Neuronal stem cell (in vitro differentiated cells): ENCODE measurements at regions not wholly inside any gene's neighbourhood (a gene's known extent, or its start where the extent isn't known, plus 50 kb on each side); places are given as distances from the start of the nearest gene placed in this dataset.

Source experiments
- DNase-seq: peaks from one replicate; pipeline ENCODE4 v3.0.0-alpha.2; 2013; ENCODE audit warnings: low spot score
- H2AFZ ChIP-seq: one replicate; pipeline ENCODE4 v1.6.1; 2013; ENCODE audit warnings: mild to moderate bottlenecking, low read length, inconsistent platforms
- H2AK5ac ChIP-seq: 2 replicates; pipeline ENCODE4 v1.6.1; 2013; ENCODE audit warnings: low read depth, mild to moderate bottlenecking, inconsistent platforms, low read length, moderate library complexity, mixed read lengths
- H2BK120ac ChIP-seq: 2 replicates; pipeline ENCODE4 v1.6.1; 2013; ENCODE audit warnings: low read depth, mild to moderate bottlenecking, inconsistent platforms, low read length, moderate library complexity, mixed read lengths
- H2BK12ac ChIP-seq: one replicate; pipeline ENCODE4 v1.6.1; 2013; ENCODE audit warnings: low read length, inconsistent platforms
- H2BK15ac ChIP-seq: 2 replicates; pipeline ENCODE4 v1.6.1; 2013; ENCODE audit warnings: mild to moderate bottlenecking, low read length, inconsistent platforms, mixed read lengths
- H2BK5ac ChIP-seq: one replicate; pipeline ENCODE4 v1.6.1; 2013; ENCODE audit warnings: inconsistent platforms, mild to moderate bottlenecking, low read length, moderate library complexity
- H3K14ac ChIP-seq: one replicate; pipeline ENCODE4 v1.6.1; 2013; ENCODE audit warnings: low read length, inconsistent platforms
- H3K18ac ChIP-seq: 2 replicates; pipeline ENCODE4 v1.6.1; 2013; ENCODE audit warnings: low read length, inconsistent platforms
- H3K23ac ChIP-seq: 2 replicates; pipeline ENCODE4 v1.6.1; 2013; ENCODE audit warnings: low read depth, mild to moderate bottlenecking, mixed read lengths, low read length, inconsistent platforms; ENCODE audit not compliant: poor library complexity
- H3K27ac ChIP-seq: replicated peaks from 3 replicates; pipeline ENCODE4 v1.5.1; 2013; ENCODE audit warnings: low read length, inconsistent platforms
- H3K27me3 ChIP-seq, 3 experiments: 2 replicates each; pipeline ENCODE4 v1.6.1; 2013; ENCODE audit warnings: low read length in 3 of 3, mild to moderate bottlenecking in 2 of 3, inconsistent platforms in 1 of 3, low read depth in 1 of 3, mixed read lengths in 1 of 3, moderate library complexity in 1 of 3; ENCODE audit not compliant: control insufficient read depth in 3 of 3, insufficient read depth in 3 of 3
- H3K36me3 ChIP-seq, 2 donors: replicated peaks in 1 of 2; 2 replicates each; pipeline ENCODE4 v1.6.1; 2013; ENCODE audit warnings: low read length in 2 of 2; ENCODE audit not compliant: control insufficient read depth in 2 of 2, insufficient read depth in 2 of 2
- H3K4ac ChIP-seq: 2 replicates; pipeline ENCODE4 v1.6.1; 2013; ENCODE audit warnings: inconsistent platforms, mild to moderate bottlenecking, low read length, moderate library complexity
- H3K4me1 ChIP-seq, 2 donors: 1 replicate in 1 of 2; 2 replicates in 1 of 2; pipeline ENCODE4 v1.6.1; 2013; ENCODE audit warnings: low read length in 2 of 2, low read depth in 1 of 2; ENCODE audit not compliant: control insufficient read depth in 2 of 2, insufficient read depth in 1 of 2
- H3K4me2 ChIP-seq: one replicate; pipeline ENCODE4 v1.6.1; 2013; ENCODE audit warnings: mild to moderate bottlenecking, low read length, inconsistent platforms; ENCODE audit not compliant: insufficient read depth, poor library complexity, severe bottlenecking
- H3K4me3 ChIP-seq, 2 donors: 2 replicates each; pipeline ENCODE4 v1.5.1; 2013; ENCODE audit warnings: low read length in 2 of 2, mild to moderate bottlenecking in 2 of 2, inconsistent platforms in 1 of 2, moderate library complexity in 1 of 2
- H3K79me1 ChIP-seq: one replicate; pipeline ENCODE4 v1.6.1; 2013; ENCODE audit warnings: low read depth, mild to moderate bottlenecking, inconsistent platforms, low read length, moderate library complexity
- H3K9ac ChIP-seq: one replicate; pipeline ENCODE4 v1.6.1; 2013; ENCODE audit warnings: mild to moderate bottlenecking, low read depth, low read length, inconsistent platforms; ENCODE audit not compliant: poor library complexity
- H3K9me3 ChIP-seq, 2 donors: replicated peaks in 1 of 2; 2 replicates each; pipeline versions ENCODE3 to v1.6.1; 2013; ENCODE audit warnings: low read length in 2 of 2, mild to moderate bottlenecking in 2 of 2, inconsistent platforms in 1 of 2, low read depth in 1 of 2, mixed read lengths in 1 of 2, moderate library complexity in 1 of 2; ENCODE audit not compliant: control insufficient read depth in 2 of 2, insufficient read depth in 1 of 2
- H4K8ac ChIP-seq: one replicate; pipeline ENCODE4 v1.6.1; 2013; ENCODE audit warnings: low read depth, mild to moderate bottlenecking, inconsistent platforms, low read length, moderate library complexity
- H4K91ac ChIP-seq: one replicate; pipeline ENCODE4 v1.6.1; 2013; ENCODE audit warnings: low read length, low read depth, mild to moderate bottlenecking, inconsistent platforms; ENCODE audit not compliant: poor library complexity
- WGBS, 2 donors: extraction: QIAGEN DNeasy Blood & Tissue Kit; methylation state at CpG; one replicate each; pipeline ENCODE4 v1.1.7; 2013; ENCODE audit warnings: missing lambda C conversion rate in 2 of 2, mixed read lengths in 1 of 2; ENCODE audit not compliant: insufficient read length in 2 of 2, insufficient replicate concordance in 1 of 2; ENCODE audit errors: extremely low coverage in 2 of 2; 5-methylcytosine and 5-hydroxymethylcytosine counted together

- no peaks in the 10 kb centered on the region for H3K36me3 ChIP-seq
- no peak overlapping the region for H2AFZ ChIP-seq
- H3K9ac ChIP-seq: no peak overlapping the region
- no peak overlapping the region for H3K27ac ChIP-seq
- H3K9me3 ChIP-seq: no peaks in the 10 kb centered on the region
- no peak overlapping the region for H2AK5ac ChIP-seq
- no peak overlapping the region for H3K4ac ChIP-seq
- no peak overlapping the region for H4K8ac ChIP-seq
- no peak for DNase-seq
- no peak overlapping the region for H2BK120ac ChIP-seq
- H3K79me1 ChIP-seq: no peaks in the 10 kb centered on the region
- no peak overlapping the region for H3K23ac ChIP-seq
- WGBS, 2 donors: no CpG with 5 or more reads among the region's 7 CpGs
- H3K4me2 ChIP-seq: no peak overlapping the region
- H3K4me1 ChIP-seq: no peaks in the 10 kb centered on the region
- no peak overlapping the region for H2BK12ac ChIP-seq
- no peak overlapping the region for H2BK5ac ChIP-seq
- H3K18ac ChIP-seq: no peak overlapping the region
- peaks cover 0 to 2% (median 0%) of the 10 kb centered on the region in 3 experiments for H3K27me3 ChIP-seq
- no peak overlapping the region for H4K91ac ChIP-seq
- H3K14ac ChIP-seq: no peak overlapping the region
- no peak overlapping the region for H2BK15ac ChIP-seq
- no peak overlapping the region for H3K4me3 ChIP-seq
Measured at GRCh38 chr7:26468625-26469024, 177.0 kb downstream of the SNX10 start.

GRCh38 chr7:26469188-26469587 is 177.5 kb downstream of the SNX10 start:
- Histone ChIP-seq H3K18ac (no peak overlapping the region), H3K79me1 (no peaks in the 10 kb centered on the region), H3K9ac (peak overlapping the region; percentile 61), H3K4me2 (no peak overlapping the region), H2BK120ac (no peak overlapping the region), H2BK12ac (no peak overlapping the region), H3K4ac (no peak overlapping the region), H2AFZ (no peak overlapping the region), H2AK5ac (peak overlapping the region; percentile 39), H4K91ac (no peak overlapping the region), H2BK5ac (no peak overlapping the region), H3K9me3 (no peaks in the 10 kb centered on the region), H3K27ac (no peak overlapping the region), H3K4me1 (no peaks in the 10 kb centered on the region), H3K14ac (no peak overlapping the region), H4K8ac (no peak overlapping the region), H3K27me3 (peaks cover 0 to 5% (median 0%) of the 10 kb centered on the region in 3 experiments), H3K4me3 (no peak overlapping the region), H3K23ac (no peak overlapping the region), H3K36me3 (no peaks in the 10 kb centered on the region), H2BK15ac (no peak overlapping the region)
- no CpG with 5 or more reads among the region's 1 CpG for WGBS, 2 donors
- no peak for DNase-seq

GRCh38 chr7:26470691-26471090 is 179.0 kb downstream of the SNX10 start:
- no peak overlapping the region for H4K8ac ChIP-seq
- no peak for DNase-seq
- H3K27me3 ChIP-seq: peaks cover 0 to 6% (median 0%) of the 10 kb centered on the region in 3 experiments
- no peak overlapping the region for H3K27ac ChIP-seq
- H3K4ac ChIP-seq: no peak overlapping the region
- H2AFZ ChIP-seq: no peak overlapping the region
- H3K4me3 ChIP-seq: no peak overlapping the region
- H3K4me1 ChIP-seq: no peaks in the 10 kb centered on the region
- no CpG with 5 or more reads among the region's 7 CpGs for WGBS, 2 donors
- no peaks in the 10 kb centered on the region for H3K36me3 ChIP-seq
- no peak overlapping the region for H3K4me2 ChIP-seq
- H3K18ac ChIP-seq: no peak overlapping the region
- no peaks in the 10 kb centered on the region for H3K9me3 ChIP-seq
- H3K9ac ChIP-seq: no peak overlapping the region
- H3K79me1 ChIP-seq: no peaks in the 10 kb centered on the region
- H4K91ac ChIP-seq: no peak overlapping the region
- no peak overlapping the region for H2BK5ac ChIP-seq
- no peak overlapping the region for H3K23ac ChIP-seq
- no peak overlapping the region for H2BK12ac ChIP-seq
- no peak overlapping the region for H2BK15ac ChIP-seq
- no peak overlapping the region for H2AK5ac ChIP-seq
- no peak overlapping the region for H2BK120ac ChIP-seq
- H3K14ac ChIP-seq: no peak overlapping the region

GRCh38 chr7:26471306-26472075 is 179.8 kb downstream of the SNX10 start:
- Histone ChIP-seq H3K27ac (no peak overlapping the region), H2AFZ (no peak overlapping the region), H3K27me3 (peaks cover 0 to 9% (median 0%) of the 10 kb centered on the region in 3 experiments), H2BK5ac (no peak overlapping the region), H2BK120ac (no peak overlapping the region), H4K8ac (no peak overlapping the region), H3K4me1 (no peaks in the 10 kb centered on the region), H3K14ac (no peak overlapping the region), H3K23ac (no peak overlapping the region), H3K4ac (no peak overlapping the region), H3K18ac (no peak overlapping the region), H3K4me3 (no peak overlapping the region), H3K36me3 (no peaks in the 10 kb centered on the region), H3K4me2 (no peak overlapping the region), H2BK15ac (no peak overlapping the region), H3K9me3 (no peaks in the 10 kb centered on the region), H4K91ac (no peak overlapping the region), H3K79me1 (no peaks in the 10 kb centered on the region), H2BK12ac (no peak overlapping the region), H3K9ac (no peak overlapping the region), H2AK5ac (no peak overlapping the region)
- no CpG with 5 or more reads among the region's 9 CpGs for WGBS, 2 donors
- DNase-seq: no peak
